ENCODE measurements at regions not wholly inside any gene's neighbourhood (a gene's known extent, or its start where the extent isn't known, plus 50 kb on each side); places are given as distances from the start of the nearest gene placed in this dataset.

DNA sequence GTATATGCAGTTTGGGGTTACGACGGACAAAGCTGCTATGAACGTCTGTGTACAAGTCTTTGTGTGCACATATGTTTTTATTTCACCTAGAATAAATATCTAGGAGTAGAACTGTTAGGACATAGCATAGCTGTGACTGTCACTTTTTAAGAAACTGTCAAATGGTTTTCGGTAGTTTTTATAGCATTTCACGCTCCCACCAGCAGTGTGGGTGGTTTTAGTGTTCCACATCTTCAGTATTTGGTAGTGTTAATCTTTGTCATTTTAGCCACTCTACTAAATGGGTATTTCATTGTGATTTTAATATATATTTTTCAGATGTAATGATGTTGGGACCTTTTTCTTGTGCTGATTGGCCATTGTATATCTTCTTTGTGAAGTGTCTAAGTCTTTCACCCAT is 109.1 kb upstream of the BCAT1 start:
- DNase-seq (ENCODE audit: low read depth) = no peak

DNA sequence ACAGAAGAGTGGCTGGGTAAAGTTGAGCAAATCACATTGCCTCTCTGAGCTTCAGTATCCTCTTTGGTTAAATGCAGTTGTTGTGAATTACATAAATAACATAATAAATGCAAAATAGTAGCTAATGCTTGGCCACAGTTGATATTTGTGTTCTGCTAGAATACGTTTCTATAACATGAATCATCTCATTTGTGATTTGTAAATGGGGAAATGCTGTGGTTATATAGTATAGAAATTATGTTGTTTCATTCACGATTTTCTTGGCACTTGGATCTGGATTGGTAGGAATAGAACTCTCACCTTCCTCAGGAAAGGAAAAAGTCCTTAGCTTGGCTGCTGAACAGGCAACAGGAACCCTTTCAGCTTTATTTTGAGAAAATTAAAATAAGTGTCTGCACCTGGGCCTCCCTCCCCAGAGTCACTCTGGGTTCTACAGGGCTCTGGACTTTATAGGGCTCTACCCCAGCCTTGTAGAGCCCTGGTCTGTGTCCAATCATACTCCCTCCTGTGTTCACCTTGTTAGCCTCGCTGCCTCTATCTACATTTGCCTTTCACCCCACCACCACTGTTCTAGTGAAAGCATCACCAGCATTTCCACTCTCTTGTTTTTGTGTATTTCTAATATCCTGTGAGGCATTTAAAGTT is 107.7 kb upstream of the BCAT1 start:
- no peak for DNase-seq (ENCODE audit: low read depth)

DNA sequence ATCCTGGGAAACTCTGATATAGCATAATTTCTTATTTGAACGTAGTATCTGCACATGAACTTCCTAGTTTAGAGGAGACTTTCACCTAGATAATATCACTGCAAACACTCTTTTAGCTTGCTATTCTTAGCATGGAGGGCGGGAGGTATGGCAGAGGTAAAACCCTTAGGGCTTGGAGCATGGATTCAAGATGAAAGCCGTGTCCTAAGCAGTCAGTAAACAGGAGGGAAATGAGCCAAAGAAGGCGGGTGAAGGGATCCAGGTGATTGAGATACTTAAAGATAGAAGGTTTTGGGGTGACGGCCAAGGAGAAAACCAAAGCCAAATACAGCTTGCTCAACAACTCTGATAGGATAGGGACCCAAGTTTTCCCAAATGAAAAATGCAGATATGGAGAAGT is 107.1 kb upstream of the BCAT1 start:
- DNase-seq (ENCODE audit: low read depth) = no peak

- DNase-seq (ENCODE audit: low read depth) = peak; percentile 44
Measured at GRCh38 chr12:25054783-25055144, 105.9 kb upstream of the BCAT1 start.

DNA sequence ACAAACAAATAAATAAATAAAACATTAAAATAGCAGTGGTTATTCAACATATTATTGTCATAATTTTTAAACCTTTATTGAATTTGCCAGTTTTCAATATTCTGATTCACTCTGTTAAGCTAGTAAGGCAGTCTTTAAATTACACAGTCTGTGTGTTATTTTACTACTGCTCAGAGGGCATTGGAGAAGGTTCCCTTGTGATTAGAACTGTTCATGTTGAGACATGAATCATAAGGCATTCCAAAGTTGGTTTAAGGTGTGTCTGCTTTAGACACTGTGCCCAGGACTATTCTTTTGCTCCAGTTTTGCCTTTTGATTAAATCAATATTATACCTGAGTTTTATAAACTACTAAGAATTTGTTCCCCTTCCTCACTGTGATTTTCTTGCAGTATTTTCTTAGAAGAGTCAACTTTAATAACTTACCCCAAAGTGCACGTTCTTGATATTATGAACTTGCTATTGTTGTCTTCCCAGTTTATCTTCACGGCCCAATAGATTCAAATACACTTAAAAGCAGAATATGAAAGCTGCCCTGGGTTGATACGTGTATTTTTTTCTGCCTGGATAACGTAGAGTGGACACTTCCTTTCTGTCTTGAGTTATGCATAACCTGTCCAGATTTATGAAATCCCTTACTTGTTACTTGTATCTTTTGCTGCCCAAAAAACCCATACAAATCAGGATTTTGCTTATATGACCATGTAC is 105.3 kb upstream of the BCAT1 start:
- DNase-seq (ENCODE audit: low read depth) = no peak

- no peak for DNase-seq (ENCODE audit: low read depth)
Measured at GRCh38 chr12:25052914-25053211, 104.0 kb upstream of the BCAT1 start.

- DNase-seq (ENCODE audit: low read depth) = peak; percentile 35
Measured at GRCh38 chr12:25052196-25052913, 103.5 kb upstream of the BCAT1 start.

DNA sequence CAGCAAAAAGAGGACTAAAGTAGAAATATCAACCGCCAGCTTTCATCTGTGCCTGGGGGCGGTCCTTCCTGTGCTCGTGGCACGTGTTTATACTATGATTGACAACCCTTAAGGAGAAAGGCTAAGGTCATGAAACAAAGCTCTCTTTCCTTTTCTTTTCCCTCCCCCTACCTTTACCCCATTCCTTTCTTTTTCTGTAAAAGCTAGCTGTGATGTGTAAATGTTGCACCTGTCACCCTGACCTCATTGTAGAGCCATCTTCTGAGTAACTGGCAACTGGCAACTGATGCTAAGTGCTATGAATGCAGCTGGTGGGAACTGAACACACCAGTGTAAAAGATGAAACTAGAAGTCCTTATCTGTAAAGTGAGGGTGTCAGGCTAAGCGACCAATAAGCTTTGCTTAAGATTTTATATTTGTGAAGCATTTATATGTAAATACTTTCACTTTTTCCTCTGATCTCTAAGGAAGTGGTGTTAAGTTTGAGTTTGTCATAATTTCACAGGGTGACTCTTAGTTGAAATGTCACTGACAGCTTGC is 102.8 kb upstream of the BCAT1 start:
- DNase-seq (ENCODE audit: low read depth) = peak; percentile 19

DNA sequence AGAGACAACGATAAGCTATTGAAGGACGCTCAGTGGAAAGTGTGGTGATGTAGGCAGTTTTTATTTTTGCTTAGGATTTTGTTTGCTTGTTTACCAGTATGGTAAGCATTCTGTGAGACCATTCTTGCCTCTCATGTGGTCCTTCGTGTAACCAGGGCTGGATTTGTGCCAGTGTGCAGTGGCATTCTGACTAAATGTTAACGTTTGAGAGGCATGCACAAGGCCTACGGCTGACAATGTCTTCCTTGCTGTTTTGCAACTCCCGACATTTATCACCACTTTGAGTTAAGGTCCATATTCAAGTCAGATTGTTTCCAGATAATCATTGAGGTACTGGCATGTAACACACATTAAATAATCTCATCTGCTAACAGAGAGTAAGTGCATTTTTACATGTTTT is 102.3 kb upstream of the BCAT1 start:
- no peak for DNase-seq (ENCODE audit: low read depth)

GRCh38 chr12:25045869-25046268 is 97.0 kb upstream of the BCAT1 start:
- DNase-seq (ENCODE audit: low read depth) = no peak

- DNase-seq (ENCODE audit: low read depth) = no peak
Measured at GRCh38 chr12:25041006-25041741, 92.3 kb upstream of the BCAT1 start.

DNA sequence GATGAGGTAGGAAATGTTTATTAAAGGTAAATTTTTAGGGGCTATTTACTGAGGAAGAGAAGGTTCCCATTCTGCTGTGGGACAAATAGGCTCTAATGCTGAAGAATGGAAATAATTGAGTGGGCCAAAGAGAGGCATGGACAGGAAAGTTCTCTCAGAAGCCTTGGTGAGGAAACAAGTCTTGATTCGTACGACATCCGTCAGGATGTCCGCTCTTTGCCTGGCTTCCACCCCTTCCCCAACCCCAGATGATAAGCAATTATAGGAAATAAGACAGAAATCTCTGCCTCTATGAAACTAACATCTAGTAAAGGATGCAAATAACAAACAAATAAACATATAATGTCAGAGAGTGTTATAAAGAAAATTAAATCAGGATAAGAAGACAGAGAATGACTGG is 91.7 kb upstream of the BCAT1 start:
- no peak for DNase-seq (ENCODE audit: low read depth)

DNA sequence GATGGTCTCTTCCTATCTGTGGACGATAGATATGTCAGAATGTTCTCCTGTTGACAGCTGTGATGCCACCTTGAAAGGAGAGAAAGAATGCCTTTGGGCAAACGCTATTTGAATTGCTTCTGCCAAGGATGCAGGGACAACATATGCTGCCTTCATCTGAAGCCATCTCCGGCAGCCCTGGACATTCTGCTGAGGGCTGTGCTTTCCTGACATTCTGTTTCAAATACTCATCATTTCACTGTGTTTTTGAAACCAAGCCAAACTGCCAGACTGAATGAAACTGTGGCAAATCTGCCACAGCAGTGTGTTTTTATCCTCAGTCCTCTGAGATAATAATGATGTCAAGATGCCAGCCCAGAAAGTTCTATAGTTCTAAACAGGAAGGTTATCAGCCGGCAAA is 85.8 kb upstream of the BCAT1 start:
- no peak for DNase-seq (ENCODE audit: low read depth)

DNA sequence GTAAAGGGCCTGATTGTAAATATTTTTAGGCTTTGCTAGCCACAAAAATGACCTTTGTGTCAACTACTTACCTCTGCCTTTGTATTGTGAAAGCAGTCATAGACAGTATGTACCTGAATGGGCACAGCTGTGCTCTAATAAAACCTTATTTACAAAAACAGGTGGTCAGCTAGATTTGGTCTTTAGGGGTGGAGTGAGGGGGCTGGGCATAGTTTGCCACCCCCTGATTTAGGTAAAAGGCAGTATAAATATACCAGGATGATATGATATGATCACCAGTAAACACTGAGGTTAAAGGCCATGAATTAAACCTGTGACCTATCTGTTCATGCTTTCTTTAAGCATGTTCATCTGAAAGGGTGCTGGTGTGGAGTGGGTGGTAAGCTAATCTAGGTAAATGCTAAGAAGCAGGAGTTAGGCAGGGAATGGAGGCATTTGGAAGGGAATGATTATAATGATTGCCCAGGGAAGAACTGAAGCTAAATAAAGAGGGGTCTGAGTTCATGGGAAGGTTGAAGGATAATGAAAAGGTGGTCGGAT is 77.1 kb upstream of the BCAT1 start:
- no peak for DNase-seq (ENCODE audit: low read depth)

- DNase-seq (ENCODE audit: low read depth) = no peak
Measured at GRCh38 chr12:25025260-25025659, 76.4 kb upstream of the BCAT1 start.

DNA sequence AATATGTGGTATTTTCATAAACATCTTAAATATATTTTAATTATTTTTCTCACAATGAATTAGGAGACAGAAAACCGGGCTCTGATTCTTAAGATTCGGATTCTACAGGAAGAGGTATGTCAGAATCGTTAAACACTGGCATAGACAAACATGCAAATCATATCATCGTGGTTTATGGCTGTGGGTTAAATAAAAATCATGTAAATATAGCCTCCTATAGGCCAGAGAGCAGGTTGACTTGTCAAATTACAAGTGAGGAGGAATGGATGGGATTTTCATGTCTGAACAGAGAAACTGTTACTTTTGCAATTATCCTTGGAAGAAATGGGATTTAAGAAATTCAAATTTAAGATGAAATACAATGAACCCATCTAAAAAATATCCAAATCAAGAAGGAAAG is 74.9 kb upstream of the BCAT1 start:
- DNase-seq (ENCODE audit: low read depth) = no peak

DNA sequence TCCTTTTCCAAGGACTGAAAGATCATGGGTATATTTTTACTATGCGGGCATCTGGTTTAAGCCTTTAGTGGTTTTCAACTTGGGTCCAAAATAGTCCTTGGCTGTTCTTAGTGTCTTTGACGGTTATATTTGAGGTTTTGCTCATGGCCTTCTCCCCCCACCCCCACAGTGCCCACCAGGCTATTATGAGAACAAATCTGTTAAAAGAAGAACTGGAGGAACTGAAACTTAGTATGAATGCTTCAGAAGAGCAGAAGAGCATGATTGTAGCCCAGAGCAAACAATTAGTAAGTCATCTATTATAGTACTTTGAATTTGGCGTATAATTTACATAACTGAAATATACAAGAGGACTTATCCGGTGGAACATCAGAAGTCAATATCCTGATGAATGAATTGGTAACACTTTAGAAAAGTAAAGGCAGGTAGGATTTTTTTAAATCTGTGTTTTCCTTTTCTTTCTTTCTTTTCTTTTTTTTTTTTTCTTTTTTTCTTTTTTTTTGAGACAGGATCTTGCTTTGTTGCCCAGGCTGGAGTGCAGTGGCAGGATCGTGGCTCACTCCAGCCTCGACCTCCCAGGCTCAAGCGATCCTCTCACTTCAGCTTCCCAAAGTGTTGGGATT is 71.8 kb upstream of the BCAT1 start:
- DNase-seq (ENCODE audit: low read depth) = no peak

- no peak for DNase-seq (ENCODE audit: low read depth)
Measured at GRCh38 chr12:25018146-25018545, 69.2 kb upstream of the BCAT1 start.

DNA sequence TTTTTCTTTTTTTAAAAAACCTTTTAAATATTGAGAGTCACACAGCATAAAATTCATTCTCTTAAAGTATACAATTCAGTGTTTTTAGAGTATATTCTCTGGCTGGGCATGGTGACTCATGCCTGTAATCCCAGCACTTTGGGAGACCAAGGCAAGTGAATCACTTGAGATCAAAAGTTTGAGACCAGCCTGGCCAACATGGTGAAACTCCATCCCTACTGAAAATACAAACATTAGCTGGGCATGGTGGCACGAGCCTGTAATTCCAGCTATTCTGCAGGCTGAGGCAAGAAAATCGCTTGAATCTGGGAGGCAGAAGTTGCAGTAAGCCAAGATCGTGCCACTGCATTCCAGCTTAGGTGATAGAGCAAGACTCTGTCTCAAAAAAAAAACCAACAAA is 68.4 kb upstream of the BCAT1 start:
- DNase-seq (ENCODE audit: low read depth) = no peak

DNA sequence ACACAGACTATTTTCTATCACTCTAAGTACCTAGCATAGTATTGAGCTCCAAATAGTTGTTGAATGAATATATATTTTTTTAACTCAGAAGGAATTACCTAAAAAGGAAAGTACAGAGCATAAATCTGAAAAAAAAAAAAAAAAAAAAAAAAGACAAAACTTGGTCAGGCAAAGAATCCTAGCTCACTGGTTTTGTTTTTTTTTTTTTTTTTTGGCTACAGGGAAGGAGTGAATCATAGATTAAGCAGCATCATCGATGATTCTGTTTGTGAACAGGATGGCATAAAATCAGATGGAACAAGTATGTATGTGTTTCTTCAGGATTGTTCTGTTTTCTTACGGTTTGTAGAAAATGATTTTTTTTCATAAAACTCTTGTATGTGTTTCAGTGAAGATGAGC is 66.1 kb upstream of the BCAT1 start:
- DNase-seq (ENCODE audit: low read depth) = no peak

- DNase-seq (ENCODE audit: low read depth) = no peak
Measured at GRCh38 chr12:25013061-25013460, 64.2 kb upstream of the BCAT1 start.

DNA sequence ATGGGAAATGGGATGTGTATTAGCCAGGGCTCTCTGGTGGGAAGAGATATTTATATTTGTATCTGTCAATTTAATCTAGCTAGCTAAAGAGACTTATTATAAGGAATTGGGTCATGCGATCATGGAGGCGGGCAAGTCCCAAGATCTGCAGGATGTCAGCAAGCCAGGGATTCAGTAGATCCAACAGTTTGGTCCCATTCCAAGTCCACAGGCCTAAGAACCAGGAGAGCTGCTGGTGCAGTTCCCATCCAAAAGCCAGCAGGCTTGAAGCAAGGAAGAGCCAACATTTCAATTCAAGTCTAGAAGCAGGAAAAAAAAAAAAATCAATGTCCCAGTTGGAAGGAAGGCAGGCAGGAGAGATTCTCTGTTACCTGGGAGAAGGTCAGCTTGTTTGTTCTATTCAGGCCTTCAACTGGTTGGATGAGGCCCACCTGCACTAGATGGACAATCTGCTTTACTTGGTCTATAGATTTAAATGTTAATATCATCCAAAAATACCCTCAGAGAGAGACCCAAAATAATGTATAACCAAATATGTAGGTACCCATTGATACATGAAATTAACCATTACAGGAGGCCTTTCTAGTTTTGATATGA is 60.7 kb upstream of the BCAT1 start:
- no peak for DNase-seq (ENCODE audit: low read depth)
